ENCODE measurements at regions not wholly inside any gene's neighbourhood (a gene's known extent, or its start where the extent isn't known, plus 50 kb on each side); places are given as distances from the start of the nearest gene placed in this dataset.

GRCh38 chr10:130463104-130463875 is 327.1 kb downstream of the GLRX3 start:
- Histone ChIP-seq H3K27ac (ENCODE audit: low read depth, low read length, poor library complexity, severe bottlenecking) (no peak overlapping the region), H3K36me3 (ENCODE audit: insufficient read depth, low read length, poor library complexity, severe bottlenecking) (no peaks in the 10 kb centered on the region), H3K9me3 (ENCODE audit: low read depth, low read length, poor library complexity, severe bottlenecking) (no peaks in the 10 kb centered on the region), H3K27me3 (replicated peaks; ENCODE audit: insufficient read depth, low read depth, low read length, poor library complexity) (no peaks in the 10 kb centered on the region), H3K4me3 (ENCODE audit: low read depth, low read length, poor library complexity, severe bottlenecking) (no peak overlapping the region), H3K4me1 (ENCODE audit: insufficient read depth, low read length, poor library complexity, severe bottlenecking) (no peaks in the 10 kb centered on the region)
- intact Hi-C loops (cut with micrococcal nuclease; ENCODE audit: unreplicated experiment), result no loop called here
- no peak for DNase-seq (ENCODE audit: low spot score)
- TF ChIP-seq EZH2 (IDR thresholded peaks at IDR 0.05; ENCODE audit: borderline replicate concordance, low read depth, low read length, poor library complexity, severe bottlenecking) (no peak), CTCF (conservative IDR thresholded peaks at IDR 0.05; ENCODE audit: low read depth, low read length) (no peak)
- ChIA-PET CTCF (no interaction called here), POLR2A (ENCODE audit: low non-redundant PET) (no interaction called here)
- BruUV-seq (replicated peaks), result no TSS peak

- CTCF ChIA-PET, result no interaction called here
- intact Hi-C loops (cut with micrococcal nuclease; ENCODE audit: unreplicated experiment), result no loop called here
- DNase-seq (ENCODE audit: low spot score), result no peak
- H3K4me3 ChIP-seq (ENCODE audit: low read depth, low read length, poor library complexity, severe bottlenecking), result no peak overlapping the region
- H3K9me3 ChIP-seq (ENCODE audit: low read depth, low read length, poor library complexity, severe bottlenecking), result no peaks in the 10 kb centered on the region
- BruUV-seq (replicated peaks), result no TSS peak
- H3K4me1 ChIP-seq (ENCODE audit: insufficient read depth, low read length, poor library complexity, severe bottlenecking), result no peaks in the 10 kb centered on the region
- H3K27ac ChIP-seq (ENCODE audit: low read depth, low read length, poor library complexity, severe bottlenecking), result no peak overlapping the region
- no peaks in the 10 kb centered on the region for H3K27me3 ChIP-seq (replicated peaks; ENCODE audit: insufficient read depth, low read depth, low read length, poor library complexity)
- TF ChIP-seq CTCF (conservative IDR thresholded peaks at IDR 0.05; ENCODE audit: low read depth, low read length), result no peak
- POLR2A ChIA-PET (ENCODE audit: low non-redundant PET), result no interaction called here
- H3K36me3 ChIP-seq (ENCODE audit: insufficient read depth, low read length, poor library complexity, severe bottlenecking), result no peaks in the 10 kb centered on the region
These were observed 327.7 kb downstream of the GLRX3 start for GRCh38 chr10:130463876-130464364.

- Histone ChIP-seq H3K4me1 (ENCODE audit: insufficient read depth, low read length, poor library complexity, severe bottlenecking) (no peaks in the 10 kb centered on the region), H3K36me3 (ENCODE audit: insufficient read depth, low read length, poor library complexity, severe bottlenecking) (no peaks in the 10 kb centered on the region), H3K4me3 (ENCODE audit: low read depth, low read length, poor library complexity, severe bottlenecking) (no peak overlapping the region), H3K27ac (ENCODE audit: low read depth, low read length, poor library complexity, severe bottlenecking) (no peak overlapping the region), H3K9me3 (ENCODE audit: low read depth, low read length, poor library complexity, severe bottlenecking) (no peaks in the 10 kb centered on the region), H3K27me3 (replicated peaks; ENCODE audit: insufficient read depth, low read depth, low read length, poor library complexity) (no peaks in the 10 kb centered on the region)
- intact Hi-C loops (cut with micrococcal nuclease; ENCODE audit: unreplicated experiment), result no loop called here
- no peak for TF ChIP-seq CTCF (conservative IDR thresholded peaks at IDR 0.05; ENCODE audit: low read depth, low read length)
- TF ChIP-seq EZH2 (IDR thresholded peaks at IDR 0.05; ENCODE audit: borderline replicate concordance, low read depth, low read length, poor library complexity, severe bottlenecking), result no peak
- no TSS peak for BruUV-seq (replicated peaks)
- CTCF ChIA-PET, result no interaction called here
- POLR2A ChIA-PET (ENCODE audit: low non-redundant PET), result no interaction called here
- no peak for DNase-seq (ENCODE audit: low spot score)
These were observed 328.2 kb downstream of the GLRX3 start for GRCh38 chr10:130464426-130464825.

All from A673 (cell line).